Keratinocyte (primary cell): ENCODE measurements at regions not wholly inside any gene's neighbourhood (a gene's known extent, or its start where the extent isn't known, plus 50 kb on each side); places are given as distances from the start of the nearest gene placed in this dataset.

Experiments used
- DNase-seq: peaks from one replicate; pipeline ENCODE4 v3.0.0-alpha.2; 2011; ENCODE audit warnings: low read depth, missing footprints, low spot score
- FAIRE-seq: peaks from 2 replicates; lab custom pipeline; 2011; peaks lifted over from hg19 to GRCh38; lab: Jason Lieb, UNC
- H2AFZ ChIP-seq: 2 replicates; pipeline ENCODE4 v1.6.0; 2012; ENCODE audit warnings: low read length, control low read depth, inconsistent platforms; ENCODE audit not compliant: control insufficient read depth
- H3K27ac ChIP-seq: 2 replicates; pipeline ENCODE4 v1.5.1; 2011; ENCODE audit warnings: low read length; ENCODE audit not compliant: control insufficient read depth, insufficient read depth
- H3K27me3 ChIP-seq: 3 replicates; pipeline ENCODE4 v1.6.0; 2011; ENCODE audit warnings: low read length; ENCODE audit not compliant: control insufficient read depth, insufficient read depth; ENCODE audit errors: extremely low read depth
- H3K36me3 ChIP-seq, 2 experiments: 2 replicates in 1 of 2; 3 replicates in 1 of 2; pipeline ENCODE4 v1.5.1; 2011; ENCODE audit warnings: low read length in 2 of 2, mild to moderate bottlenecking in 1 of 2; ENCODE audit not compliant: control insufficient read depth in 2 of 2, insufficient read depth in 2 of 2; ENCODE audit errors: extremely low read depth in 1 of 2
- H3K4me1 ChIP-seq: 3 replicates; pipeline ENCODE4 v1.5.1; 2011; ENCODE audit warnings: low read length; ENCODE audit not compliant: control insufficient read depth, insufficient read depth; ENCODE audit errors: extremely low read depth
- H3K4me2 ChIP-seq: 3 replicates; pipeline ENCODE4 v1.6.0; 2011; ENCODE audit warnings: low read depth, low read length; ENCODE audit not compliant: control insufficient read depth, insufficient read depth; ENCODE audit errors: extremely low read depth
- H3K4me3 ChIP-seq, 3 experiments: fragments of 200-600 bp in 1 of 3; sonication (generic) in 1 of 3; 2 replicates in 2 of 3; 3 replicates in 1 of 3; pipeline ENCODE4 v1.5.1; 2011 to 2016; ENCODE audit warnings: low read length in 3 of 3, mild to moderate bottlenecking in 3 of 3, control low read depth in 2 of 3, inconsistent platforms in 1 of 3, low read depth in 1 of 3, mixed read lengths in 1 of 3, mixed run types in 1 of 3, moderate library complexity in 1 of 3; ENCODE audit not compliant: control insufficient read depth in 2 of 3, insufficient read depth in 2 of 3; ENCODE audit errors: extremely low read depth in 1 of 3
- H3K79me2 ChIP-seq: 2 replicates; pipeline ENCODE4 v1.6.0; 2012; ENCODE audit warnings: low read length; ENCODE audit not compliant: control insufficient read depth, insufficient read depth
- H3K9ac ChIP-seq: 3 replicates; pipeline ENCODE4 v1.6.0; 2011; ENCODE audit warnings: low read length; ENCODE audit not compliant: control insufficient read depth, insufficient read depth; ENCODE audit errors: extremely low read depth
- H3K9me1 ChIP-seq: 3 replicates; pipeline ENCODE4 v1.6.0; 2011; ENCODE audit warnings: low read length; ENCODE audit not compliant: control insufficient read depth, insufficient read depth; ENCODE audit errors: extremely low read depth
- H3K9me3 ChIP-seq: 2 replicates; pipeline ENCODE4 v1.5.1; 2012; ENCODE audit warnings: low read depth, low read length; ENCODE audit not compliant: control insufficient read depth
- H4K20me1 ChIP-seq: 3 replicates; pipeline ENCODE4 v1.6.0; 2011; ENCODE audit warnings: low read length; ENCODE audit not compliant: control insufficient read depth, insufficient read depth; ENCODE audit errors: extremely low read depth
- EZH2 ChIP-seq: IDR thresholded peaks from one replicate; pipeline ENCODE4 v1.6.1; 2012; ENCODE audit warnings: inconsistent platforms, mild to moderate bottlenecking, low read length, moderate library complexity
- dilution Hi-C: fragments of 300-500 bp; cut with MboI; formaldehyde crosslinking; loops from one replicate; pipeline ENCODE4 v1.7.0; 2020; ENCODE audit warnings: low sequenced_read_pairs; ENCODE audit not compliant: extremely low pct_ligation_motif_present
- TF ChIP-seq, protein P1 (sequence below), 3 experiments: IDR thresholded peaks in 1 of 3; conservative IDR thresholded peaks in 1 of 3; optimal IDR thresholded peaks in 1 of 3; 2 replicates in 2 of 3; 3 replicates in 1 of 3; pipeline versions ENCODE3 to v1.5.1; 2011; ENCODE audit warnings: low read length in 3 of 3, mild to moderate bottlenecking in 3 of 3, moderate library complexity in 2 of 3, control low read depth in 1 of 3, inconsistent platforms in 1 of 3; ENCODE audit not compliant: insufficient read depth in 2 of 3; ENCODE audit errors: extremely low read depth in 1 of 3

DNA sequence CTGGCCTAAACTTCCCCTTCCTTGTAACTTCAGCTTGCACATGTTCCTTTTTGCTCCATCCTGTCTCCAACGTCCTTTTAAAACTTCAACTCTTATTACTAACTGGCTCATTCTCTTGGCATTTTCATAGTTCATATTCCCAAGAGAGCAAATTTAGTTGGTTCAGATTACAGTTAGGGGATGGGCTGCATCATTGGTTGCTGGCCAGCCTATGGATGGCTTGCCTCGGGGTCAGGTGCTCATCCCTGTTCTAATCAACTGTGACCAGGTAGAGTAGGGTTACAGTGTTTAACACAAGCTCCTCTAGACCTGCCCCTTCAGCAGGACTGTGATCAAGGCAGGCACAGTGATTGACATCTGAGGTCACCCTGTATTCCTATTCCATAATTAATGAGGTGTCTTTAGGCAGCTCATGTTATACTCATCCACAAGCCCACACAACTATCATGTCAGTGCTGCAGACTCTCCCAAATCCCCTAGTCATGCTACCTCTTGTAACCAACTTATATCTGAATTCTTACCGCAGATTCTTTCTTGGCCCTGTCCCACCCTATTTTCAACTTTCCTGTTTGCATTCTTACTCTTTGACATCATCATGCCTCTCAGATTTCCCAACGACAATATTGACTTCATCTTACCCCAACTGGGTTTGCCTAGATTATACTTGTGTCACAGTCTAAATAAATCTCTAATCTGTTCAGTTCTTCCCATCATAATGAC lies 293.3 kb downstream of the MTX2 start:
- Histone ChIP-seq H3K4me3 (no peak overlapping the region), H3K36me3 (no peaks in the 10 kb centered on the region), H4K20me1 (no peaks in the 10 kb centered on the region), H3K9me1 (no peaks in the 10 kb centered on the region), H2AFZ (no peak overlapping the region), H3K79me2 (no peaks in the 10 kb centered on the region), H3K27ac (no peak overlapping the region), H3K4me2 (no peak overlapping the region), H3K27me3 (peaks cover 13% of the 10 kb centered on the region), H3K4me1 (no peaks in the 10 kb centered on the region), H3K9me3 (no peaks in the 10 kb centered on the region), H3K9ac (no peak overlapping the region)
- DNase-seq, result no peak
- TF ChIP-seq, protein P1, sequence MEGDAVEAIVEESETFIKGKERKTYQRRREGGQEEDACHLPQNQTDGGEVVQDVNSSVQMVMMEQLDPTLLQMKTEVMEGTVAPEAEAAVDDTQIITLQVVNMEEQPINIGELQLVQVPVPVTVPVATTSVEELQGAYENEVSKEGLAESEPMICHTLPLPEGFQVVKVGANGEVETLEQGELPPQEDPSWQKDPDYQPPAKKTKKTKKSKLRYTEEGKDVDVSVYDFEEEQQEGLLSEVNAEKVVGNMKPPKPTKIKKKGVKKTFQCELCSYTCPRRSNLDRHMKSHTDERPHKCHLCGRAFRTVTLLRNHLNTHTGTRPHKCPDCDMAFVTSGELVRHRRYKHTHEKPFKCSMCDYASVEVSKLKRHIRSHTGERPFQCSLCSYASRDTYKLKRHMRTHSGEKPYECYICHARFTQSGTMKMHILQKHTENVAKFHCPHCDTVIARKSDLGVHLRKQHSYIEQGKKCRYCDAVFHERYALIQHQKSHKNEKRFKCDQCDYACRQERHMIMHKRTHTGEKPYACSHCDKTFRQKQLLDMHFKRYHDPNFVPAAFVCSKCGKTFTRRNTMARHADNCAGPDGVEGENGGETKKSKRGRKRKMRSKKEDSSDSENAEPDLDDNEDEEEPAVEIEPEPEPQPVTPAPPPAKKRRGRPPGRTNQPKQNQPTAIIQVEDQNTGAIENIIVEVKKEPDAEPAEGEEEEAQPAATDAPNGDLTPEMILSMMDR (optimal IDR thresholded peaks at IDR 0.05 in 1 of 3, IDR thresholded peaks at IDR 0.05 in 1 of 3, conservative IDR thresholded peaks at IDR 0.05 in 1 of 3; ENCODE audit: extremely low read depth in 1 of 3, insufficient read depth in 2 of 3, low read length in 3 of 3), result no peak
- TF ChIP-seq EZH2, result no peak
- dilution Hi-C loops, result no loop called here
- no peak for FAIRE-seq

DNA sequence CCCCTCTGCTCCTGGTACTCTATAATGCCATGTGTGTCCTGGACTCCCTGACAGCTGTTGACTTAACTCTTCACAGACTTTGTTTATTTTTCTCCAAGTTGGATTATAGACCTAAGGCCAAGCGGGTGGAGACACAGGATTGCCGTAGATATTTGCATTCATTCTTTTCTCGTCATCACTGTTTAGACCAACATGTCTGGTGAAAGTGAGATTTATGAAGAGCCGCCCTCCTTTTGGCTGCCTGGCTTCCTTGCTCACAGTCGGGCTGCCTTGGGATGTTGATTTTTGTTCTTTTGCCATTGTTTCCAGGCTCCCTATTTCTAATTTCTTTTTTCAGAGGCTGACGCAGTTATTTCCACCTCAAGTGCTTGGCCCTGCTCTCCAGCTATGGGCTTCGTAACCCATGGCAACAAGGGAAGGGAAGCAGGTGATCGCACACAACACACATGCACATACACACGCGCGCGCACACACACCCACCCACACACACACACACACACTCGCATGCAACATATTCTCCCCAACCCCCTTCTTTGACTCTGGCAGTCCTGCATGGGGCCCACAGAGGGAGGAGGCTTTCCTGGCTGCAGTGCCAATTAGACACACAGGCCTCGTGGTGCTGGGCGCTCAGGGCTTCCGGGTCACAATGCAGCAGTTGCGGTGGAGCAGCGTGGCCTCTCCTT lies 296.5 kb downstream of the MTX2 start:
- Histone ChIP-seq H2AFZ (no peak overlapping the region), H3K27ac (no peak overlapping the region), H3K79me2 (no peaks in the 10 kb centered on the region), H3K9me3 (no peaks in the 10 kb centered on the region), H3K4me3 (no peak overlapping the region), H3K4me2 (no peak overlapping the region), H3K4me1 (no peaks in the 10 kb centered on the region), H3K9me1 (no peaks in the 10 kb centered on the region), H3K27me3 (peaks cover 13% of the 10 kb centered on the region), H3K36me3 (no peaks in the 10 kb centered on the region), H3K9ac (no peak overlapping the region), H4K20me1 (no peaks in the 10 kb centered on the region)
- dilution Hi-C loops, result no loop called here
- TF ChIP-seq, protein P1 (optimal IDR thresholded peaks at IDR 0.05 in 1 of 3, IDR thresholded peaks at IDR 0.05 in 1 of 3, conservative IDR thresholded peaks at IDR 0.05 in 1 of 3; ENCODE audit: extremely low read depth in 1 of 3, insufficient read depth in 2 of 3, low read length in 3 of 3), result no peak
- no peak for TF ChIP-seq EZH2
- no peak for FAIRE-seq
- DNase-seq, result no peak
